NCI-H1436 (cell line): ENCODE measurements at regions not wholly inside any gene's neighbourhood (a gene's known extent, or its start where the extent isn't known, plus 50 kb on each side); places are given as distances from the start of the nearest gene placed in this dataset.

ENCODE experiments used
- DNase-seq: peaks from one replicate; lab custom pipeline; 2025; lab: John Stamatoyannopoulos, UW

DNA sequence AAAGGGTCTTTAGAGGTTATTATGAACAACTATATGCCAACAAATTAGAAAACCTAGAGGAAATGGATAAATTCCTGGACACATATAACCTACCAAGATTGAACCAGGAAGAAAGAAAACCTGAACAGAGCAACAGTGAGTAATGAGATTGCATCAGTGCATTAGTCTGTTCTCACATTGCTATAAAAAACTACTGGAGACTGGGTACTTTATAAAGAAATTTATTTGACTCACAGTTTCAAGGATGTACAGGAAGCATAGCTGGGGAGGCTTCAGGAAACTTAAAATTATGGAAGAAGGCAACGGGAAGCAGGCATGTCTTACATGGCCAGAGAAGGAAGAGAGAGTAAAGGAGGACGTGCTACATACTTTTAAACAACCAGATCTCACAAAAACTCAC is 70.8 kb upstream of the GNAZ start:
- no peak for DNase-seq

DNA sequence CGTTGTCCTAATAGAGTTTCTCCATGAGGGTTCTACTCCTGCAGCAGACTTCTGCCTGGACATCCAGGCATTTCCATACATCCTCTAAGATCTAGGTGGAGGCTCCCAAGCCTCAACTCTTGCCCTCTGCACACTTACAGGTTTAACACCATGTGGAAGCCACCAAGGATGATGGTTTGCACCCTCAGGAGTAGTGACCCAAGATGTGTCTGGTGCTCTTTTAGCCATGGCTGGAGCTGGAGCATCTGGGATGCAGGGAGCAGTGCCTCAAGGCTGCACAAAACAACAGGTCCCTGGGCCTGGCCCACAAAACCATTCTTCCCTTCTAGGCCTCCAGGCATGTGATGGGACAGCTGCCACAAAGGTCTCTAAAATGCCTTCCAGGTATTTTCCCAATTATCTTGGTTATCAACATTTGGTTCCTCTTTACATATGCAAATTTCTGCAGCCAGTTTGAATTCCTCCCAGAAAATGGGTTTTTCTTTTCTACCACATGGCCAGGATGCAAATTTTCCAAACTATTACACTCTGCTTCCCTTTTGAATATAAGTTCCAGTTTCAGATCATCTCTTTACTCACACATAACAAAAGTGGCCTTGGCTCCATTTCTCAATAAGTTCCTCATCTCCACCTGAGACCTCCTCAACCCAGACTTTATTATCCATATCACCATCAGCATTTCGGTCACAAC is 69.5 kb upstream of the GNAZ start:
- no peak for DNase-seq

DNA sequence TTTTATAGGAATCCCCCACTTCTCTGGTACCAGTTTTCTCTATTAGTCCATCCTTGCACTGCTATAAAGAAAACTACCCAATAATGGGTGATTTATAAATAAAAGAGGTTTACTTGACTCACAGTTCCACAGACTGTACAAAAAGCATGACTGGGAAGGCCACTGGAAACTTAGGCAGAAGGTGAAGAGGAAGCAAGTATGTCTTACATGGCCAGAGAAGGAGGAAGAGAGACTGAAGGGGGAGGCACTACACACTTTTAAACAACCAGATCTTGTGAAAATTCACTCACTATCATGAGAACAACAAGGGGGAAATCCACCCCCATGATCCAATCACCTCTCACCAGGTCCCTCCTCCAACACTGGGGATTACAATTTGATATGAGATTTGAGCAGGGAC is 68.9 kb upstream of the GNAZ start:
- DNase-seq: no peak

DNA sequence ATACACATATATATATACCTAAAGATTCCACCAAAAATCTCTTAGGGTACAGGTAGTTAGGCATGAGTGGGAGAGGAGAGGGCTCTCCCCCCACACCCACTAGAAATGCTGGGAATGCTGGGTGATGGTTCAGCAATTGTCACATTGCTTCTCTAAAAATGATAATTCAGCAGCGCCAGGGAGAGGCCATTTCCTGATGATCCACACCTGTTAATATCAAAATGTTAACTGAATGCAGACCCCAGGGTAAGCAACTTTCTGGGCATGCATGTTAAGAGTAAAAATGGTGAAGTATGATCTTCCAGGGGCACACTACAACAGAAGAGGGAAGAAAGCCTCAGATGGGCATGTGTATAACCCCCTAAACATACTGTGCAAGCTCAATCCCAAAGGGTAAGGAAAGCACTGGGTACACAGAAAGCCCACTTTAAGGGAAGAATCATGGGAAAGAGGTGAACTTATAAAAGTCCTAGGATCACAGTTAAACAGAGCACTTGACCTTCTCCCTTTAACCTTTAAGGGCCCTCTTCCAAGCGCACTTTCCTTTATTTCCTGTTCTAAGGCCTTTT is 67.6 kb upstream of the GNAZ start:
- no peak for DNase-seq

DNA sequence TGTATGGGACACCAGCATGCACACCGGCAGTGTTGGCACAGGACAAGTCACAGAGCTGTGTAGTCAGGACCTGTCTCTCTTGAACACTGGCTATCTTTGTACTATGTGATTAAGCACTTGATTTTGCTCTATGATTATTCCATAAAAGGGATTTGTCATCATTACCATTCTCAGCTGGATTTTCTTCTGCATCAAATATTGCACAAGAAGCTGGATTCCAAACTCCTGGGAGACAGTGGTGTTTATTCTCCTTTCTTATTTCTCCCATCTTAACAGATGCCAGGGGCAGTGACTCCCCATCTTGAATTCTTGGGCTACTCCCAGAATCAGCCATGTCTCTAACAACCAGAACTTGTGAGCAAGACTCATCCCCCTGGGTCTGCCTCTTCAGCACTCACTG is 62.5 kb upstream of the GNAZ start:
- no peak for DNase-seq

DNA sequence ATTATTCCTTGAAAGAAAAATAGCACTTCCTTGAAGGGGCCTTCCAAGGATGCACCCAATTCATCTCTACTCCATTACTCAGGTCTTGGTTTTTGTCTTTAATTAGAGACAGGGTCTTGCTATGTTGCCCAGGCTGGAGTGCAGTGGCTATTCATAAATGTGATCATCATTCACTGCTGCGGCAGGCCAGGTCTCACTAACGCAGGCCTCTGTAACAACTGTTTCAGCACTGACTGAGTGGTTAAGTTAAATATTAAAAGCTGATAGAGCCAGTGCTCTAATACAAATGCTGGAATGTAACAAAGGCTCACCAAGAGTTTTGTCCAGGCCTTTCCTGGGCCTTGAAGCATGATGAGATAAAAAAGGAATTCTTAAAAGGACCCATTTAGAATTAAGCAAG is 61.4 kb upstream of the GNAZ start:
- no peak for DNase-seq
